ENCODE measurements at regions not wholly inside any gene's neighbourhood (a gene's known extent, or its start where the extent isn't known, plus 50 kb on each side); places are given as distances from the start of the nearest gene placed in this dataset.

GRCh38 chr20:40055711-40056110 is 633.3 kb downstream of the MAFB start:
- TF ChIP-seq POLR2A (IDR thresholded peaks at IDR 0.05) = no peak
- no peak for TF ChIP-seq CTCF (IDR thresholded peaks at IDR 0.05)

Measured in body of pancreas (tissue), 4 donors.